ENCODE measurements at regions not wholly inside any gene's neighbourhood (a gene's known extent, or its start where the extent isn't known, plus 50 kb on each side); places are given as distances from the start of the nearest gene placed in this dataset.
"Not testable (repeated sequence)": the region's sequence is repeated elsewhere in the genome, so short reads cannot be mapped to it uniquely, and the experiment has no call there.

DNA sequence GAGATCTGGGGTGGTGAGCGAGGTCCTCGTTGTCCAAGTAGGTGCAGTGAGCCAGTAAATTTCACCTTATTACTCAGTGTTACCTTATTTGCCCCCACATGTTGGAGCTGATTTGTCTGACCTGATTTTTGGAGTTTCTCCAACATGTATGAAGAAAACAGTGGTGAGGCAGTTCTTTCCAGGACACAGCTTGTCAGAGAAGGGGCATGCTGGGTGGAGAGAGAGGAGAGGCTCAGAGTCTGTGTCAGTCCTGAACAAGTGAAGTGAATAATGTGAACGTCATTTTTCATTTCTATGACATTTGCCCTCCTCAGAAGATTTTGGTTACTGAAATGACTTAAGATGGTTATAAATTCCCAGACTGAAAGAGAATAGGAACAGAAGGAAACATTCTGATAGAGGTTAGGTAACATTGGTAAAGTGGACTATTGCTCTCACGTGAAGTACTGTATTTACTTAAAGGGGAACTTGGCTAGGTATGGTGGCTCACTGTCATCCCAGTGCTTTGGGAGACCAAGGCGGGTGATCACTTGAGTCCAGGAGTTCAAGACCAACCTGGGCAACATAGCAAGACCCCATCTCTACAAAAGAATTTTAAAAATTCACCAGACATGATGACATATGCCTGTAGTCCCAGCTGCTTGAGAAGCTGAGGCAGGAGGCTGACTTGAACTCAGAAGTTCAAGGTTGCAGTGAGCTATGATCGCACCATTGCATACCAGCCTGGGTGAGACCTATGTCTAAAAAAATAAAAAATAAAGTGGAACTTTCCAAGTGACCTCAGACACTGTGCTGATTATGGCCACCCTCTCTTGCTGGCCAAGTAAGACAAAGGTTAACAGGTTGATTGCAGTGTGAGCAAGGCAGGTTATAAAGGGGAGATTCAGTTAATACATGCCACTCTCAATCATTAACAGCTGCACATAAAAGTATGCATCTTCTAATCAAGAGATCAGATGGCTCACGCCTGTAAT is 184.3 kb downstream of the EDN1 start:
- DNase-seq (ENCODE audit: low read depth in 4 of 4, low spot score in 3 of 4) = no peak

DNA sequence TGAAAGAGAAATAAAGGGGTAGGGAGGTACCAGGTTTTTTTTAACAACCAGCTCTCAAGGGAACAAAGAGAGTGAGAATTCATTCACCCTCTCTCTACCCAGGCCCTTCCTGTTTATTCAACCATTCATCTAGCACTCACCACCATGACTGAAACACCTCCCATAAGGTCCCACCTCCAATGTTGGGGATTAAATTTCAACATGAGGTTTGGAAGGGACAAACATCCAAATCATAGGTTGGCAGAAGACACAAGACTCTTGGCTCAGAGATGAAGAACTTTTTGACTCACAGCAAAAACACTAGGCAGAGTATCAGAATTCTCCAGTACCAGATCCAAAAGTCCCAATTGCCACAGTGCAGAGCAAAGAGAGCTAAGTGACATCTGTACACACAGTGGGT is 186.3 kb downstream of the EDN1 start:
- DNase-seq (ENCODE audit: low read depth in 4 of 4, low spot score in 3 of 4) = no peak

DNA sequence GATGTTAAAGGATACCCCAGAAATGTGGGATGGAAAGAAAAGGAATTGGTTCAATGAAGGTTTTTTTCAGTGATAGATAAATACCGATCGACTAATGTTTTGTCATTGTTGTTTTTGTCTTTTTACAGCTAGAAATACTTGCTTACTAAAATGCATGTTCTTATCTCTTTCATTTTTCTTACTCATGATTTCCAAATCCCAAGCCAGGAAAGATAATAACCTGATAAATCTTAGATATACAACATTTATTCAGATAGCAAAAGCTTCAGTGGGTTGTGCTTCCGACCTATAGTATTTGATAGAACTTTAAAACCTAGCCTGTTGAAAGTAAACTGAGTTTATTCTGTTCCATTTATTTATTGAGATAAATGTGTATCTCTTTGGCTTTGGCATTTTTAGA is 187.5 kb downstream of the EDN1 start:
- DNase-seq (ENCODE audit: low read depth in 4 of 4, low spot score in 3 of 4) = no peak

DNA sequence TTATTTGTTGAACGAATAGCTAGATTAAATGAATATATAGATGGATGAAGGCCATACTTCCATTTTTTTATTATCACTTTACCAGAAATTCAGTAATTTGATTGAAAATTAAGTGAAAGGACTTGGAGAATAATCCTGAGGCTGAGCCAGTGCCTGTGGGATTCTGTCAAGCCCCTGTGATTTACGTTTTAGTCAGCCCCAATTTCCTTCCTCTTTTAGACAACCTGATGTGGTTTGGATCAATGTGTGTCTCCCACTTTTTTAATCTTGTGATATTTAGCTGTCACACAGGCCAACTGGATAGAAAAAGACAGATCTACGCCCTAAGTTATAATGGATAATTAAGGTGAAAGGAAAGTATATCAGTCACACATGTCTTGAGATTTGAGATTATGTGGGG is 188.8 kb downstream of the EDN1 start:
- DNase-seq (ENCODE audit: low read depth in 4 of 4, low spot score in 3 of 4) = no peak

DNA sequence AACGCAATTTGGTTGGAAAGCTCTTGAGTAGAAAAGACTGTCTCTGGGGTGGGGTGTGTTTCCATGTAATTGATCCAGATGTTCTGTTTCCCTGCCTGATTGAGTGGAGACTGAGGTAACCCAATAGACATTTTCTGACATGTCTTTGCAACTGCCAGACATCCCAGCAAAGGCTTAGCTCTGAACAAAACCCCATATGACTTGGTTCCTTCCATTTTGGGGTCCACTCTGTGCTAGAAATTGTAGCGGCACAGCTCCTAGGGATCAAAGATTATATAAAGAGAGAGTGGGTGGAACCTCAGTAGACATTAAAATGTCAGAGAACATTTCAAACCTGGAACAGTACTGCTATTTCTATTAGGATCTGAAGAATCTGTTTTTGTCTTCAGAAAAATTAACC is 189.3 kb downstream of the EDN1 start:
- DNase-seq (ENCODE audit: low read depth in 4 of 4, low spot score in 3 of 4) = no peak

DNA sequence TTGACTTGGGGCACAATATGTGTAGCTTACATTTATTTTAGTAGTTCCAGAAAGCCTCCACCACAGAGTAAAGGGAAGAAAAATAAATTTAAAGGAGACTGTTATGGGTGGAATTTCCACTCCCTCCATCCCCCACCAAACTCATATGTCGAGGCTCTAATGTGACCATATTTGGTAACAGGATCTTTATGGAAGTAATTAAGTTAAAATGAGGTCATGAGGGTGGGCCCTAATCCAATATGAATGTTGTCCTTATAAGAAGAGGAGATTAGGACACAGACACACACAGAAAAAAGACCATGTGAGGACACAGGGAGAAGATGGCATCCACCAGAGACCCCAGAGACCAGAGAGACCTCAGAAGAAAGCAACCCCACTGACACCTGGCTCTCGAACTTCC is 189.7 kb downstream of the EDN1 start:
- DNase-seq (ENCODE audit: low read depth in 4 of 4, low spot score in 3 of 4) = no peak

DNA sequence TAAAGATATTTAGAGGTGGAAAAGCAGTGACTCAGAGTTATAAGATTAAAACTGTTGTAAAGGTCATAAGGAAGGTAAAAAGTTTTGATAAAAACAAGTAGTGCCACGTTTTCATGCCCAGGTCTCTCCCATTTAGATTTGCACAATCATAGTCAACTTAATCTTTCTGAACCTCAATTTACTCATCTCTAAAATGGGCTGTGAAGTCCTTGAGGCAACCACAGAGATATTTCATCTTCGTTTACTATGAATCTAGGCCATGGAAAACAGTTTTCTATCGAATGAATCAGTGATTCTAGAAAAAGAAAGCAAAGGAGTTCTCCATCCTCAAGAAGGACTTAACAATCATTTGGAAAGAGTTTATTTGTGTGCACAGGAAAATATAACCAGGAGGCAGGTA is 190.2 kb downstream of the EDN1 start:
- DNase-seq (ENCODE audit: low read depth in 4 of 4, low spot score in 3 of 4) = no peak

DNA sequence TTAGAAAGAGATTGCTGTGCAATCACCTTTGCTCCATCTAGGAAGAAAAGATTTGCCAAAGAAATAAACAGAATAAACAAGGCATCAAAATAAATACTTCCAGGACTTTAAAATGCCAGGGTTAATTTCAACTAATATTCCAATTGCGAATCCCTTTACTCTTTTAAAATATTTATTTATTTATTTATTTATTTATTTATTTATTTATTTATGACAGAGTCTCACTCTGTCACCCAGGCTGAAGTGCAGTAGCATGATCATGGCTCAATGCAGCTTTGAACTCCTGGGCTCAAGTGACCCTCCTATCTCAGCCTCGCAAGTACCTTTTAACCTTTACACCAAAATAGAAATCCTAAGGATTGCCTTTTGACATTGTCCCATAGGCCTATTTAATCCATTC is 191.1 kb downstream of the EDN1 start:
- no peak for DNase-seq (ENCODE audit: low read depth in 4 of 4, low spot score in 3 of 4)

DNA sequence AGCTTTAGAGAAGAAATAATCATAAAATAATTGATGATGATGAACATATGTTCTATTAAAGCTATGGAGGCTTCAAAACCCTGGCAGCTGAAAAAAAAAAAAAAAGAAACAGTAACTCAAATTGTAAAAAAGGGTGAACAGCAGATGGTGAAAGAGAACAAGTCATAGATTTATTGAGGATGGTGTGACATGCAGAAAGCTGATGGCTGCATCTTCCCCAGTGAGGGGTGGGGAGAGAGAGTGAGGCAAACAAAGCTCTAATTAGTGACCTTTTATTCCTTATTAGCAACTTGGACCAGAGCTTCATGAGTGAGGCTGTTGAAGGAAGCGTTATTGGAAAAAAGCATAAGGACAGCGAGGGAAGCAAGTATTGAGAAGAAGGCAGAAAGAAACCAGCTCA is 191.7 kb downstream of the EDN1 start:
- DNase-seq (ENCODE audit: low read depth in 4 of 4, low spot score in 3 of 4) = no peak

DNA sequence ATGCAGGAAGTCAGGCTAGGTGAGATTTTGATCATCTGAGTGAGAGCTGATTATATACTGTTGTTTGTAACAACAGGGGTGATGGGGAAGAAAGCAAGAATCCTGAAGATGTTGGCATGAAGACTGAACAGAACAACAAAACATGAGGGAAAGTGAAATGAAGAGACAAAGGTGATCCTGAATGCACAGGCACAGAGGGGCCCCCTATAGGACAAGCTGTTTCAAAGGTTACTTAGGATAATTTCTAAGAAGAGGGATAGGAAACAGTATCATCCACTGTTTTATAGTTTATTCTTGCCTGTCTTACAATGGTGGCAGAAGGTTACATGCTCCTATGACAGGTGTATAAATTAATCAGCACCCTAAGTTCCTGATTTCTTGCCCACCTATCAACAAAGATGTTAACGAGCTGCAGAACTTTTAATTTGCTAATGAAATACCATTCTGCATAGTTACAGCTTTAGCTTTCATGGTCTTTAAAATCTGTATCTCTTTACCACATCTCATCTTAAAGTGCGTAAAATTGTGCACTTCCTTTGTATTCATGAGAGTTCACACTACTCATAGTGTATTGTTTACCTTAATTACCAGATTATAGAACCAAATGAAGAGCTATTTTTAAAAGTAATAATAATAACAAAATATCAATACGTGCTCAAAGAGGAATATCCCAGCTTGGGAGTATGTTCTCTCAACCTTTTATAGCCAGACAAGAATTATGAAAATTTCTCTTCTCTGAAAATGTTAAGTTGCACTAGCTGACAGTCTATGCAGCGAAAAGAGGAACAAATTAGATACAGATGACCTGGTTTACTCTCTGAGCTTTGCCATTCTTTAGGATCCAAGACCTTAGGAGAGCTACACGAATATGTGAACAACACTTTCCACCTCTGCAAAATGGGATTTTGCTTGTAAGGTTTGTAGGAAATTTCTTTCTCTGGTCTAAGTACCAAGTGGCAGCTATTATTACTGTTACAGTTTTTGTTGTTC is 192.5 kb downstream of the EDN1 start:
- no peak for DNase-seq (ENCODE audit: low read depth in 4 of 4, low spot score in 3 of 4)

DNA sequence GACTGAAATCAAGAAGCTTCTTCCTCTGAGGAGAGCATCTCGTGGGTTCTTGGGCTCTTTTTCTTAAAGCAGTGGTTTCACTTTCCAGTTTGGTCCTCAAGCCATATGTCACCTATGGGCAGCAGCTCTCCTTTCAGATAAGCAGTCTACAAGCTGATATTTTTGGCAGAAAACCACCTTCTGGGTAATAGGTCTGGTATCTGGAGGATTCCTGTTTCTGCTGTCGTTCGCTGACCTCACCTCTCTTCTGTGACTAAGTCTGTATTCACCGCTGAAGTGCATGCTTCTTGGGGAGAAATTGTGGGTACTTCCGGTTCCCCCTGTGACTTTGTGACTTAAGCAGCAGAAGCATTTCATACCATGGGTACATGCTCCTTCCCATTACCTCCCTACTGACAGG is 193.6 kb downstream of the EDN1 start:
- no peak for DNase-seq (ENCODE audit: low read depth in 4 of 4, low spot score in 3 of 4)

DNA sequence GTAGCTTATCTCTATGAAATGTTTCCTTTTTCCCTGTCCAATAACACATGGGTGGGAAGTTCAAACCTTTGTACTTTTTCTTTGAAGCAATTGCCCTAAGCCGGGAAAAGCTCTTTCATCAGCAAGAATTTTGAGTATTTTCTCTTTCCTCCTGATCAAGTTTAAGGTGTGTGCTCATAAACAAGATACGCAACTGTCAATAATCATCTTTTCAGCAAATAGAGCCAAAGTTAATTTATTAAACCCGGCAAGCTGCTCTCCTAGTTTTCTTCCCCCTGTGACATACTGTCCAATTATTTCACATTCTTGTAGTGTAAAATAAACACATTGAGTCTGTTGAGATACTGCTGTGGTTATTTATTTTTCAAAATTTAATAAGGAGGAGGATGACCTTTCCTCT is 194.4 kb downstream of the EDN1 start:
- no peak for DNase-seq (ENCODE audit: low read depth in 4 of 4, low spot score in 3 of 4)

DNA sequence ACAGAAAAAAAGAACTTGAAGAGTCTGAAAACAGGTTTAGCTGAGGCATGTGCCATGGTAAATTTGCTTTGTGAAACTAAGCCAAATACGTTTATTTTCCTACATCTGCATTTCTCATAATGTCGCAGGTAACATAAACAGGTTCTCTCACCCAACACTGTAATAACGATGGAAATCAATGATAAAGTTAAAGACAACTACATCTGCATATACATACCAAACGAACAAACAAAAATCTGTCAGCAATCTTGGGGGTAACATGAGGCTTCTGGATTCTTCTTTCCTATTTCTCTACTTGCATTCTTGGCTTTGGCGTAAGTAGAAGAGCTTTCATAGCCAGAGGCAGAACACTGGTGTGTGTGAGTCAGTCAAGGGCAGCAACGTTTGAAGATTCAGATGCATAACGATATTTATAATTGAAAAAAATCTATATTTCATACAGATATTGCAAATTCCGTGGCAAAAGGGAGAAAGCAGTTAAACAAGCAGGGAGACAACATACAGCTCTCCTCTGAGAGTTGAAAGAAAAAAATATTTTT is 195.1 kb downstream of the EDN1 start:
- no peak for DNase-seq (ENCODE audit: low read depth in 4 of 4, low spot score in 3 of 4)

DNA sequence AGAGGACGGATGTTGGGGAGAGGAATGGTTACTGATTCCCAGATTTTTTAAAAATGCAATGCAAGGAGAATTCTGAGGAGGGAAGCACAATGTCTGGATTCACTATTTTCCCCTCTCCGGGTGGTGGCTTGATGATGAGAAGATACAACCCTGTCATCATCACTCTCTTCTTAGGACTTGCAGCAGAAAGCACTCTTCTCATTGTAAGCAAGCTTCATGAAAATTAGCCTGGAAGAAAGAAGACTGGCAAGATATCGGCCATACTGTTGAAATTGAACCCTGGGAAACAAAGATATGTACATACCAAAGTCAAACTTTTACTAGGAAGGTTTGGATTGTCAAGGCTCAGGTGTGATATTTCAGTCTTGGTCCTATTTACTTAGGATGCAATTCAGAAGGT is 195.7 kb downstream of the EDN1 start:
- DNase-seq (ENCODE audit: low read depth in 4 of 4, low spot score in 3 of 4) = no peak

DNA sequence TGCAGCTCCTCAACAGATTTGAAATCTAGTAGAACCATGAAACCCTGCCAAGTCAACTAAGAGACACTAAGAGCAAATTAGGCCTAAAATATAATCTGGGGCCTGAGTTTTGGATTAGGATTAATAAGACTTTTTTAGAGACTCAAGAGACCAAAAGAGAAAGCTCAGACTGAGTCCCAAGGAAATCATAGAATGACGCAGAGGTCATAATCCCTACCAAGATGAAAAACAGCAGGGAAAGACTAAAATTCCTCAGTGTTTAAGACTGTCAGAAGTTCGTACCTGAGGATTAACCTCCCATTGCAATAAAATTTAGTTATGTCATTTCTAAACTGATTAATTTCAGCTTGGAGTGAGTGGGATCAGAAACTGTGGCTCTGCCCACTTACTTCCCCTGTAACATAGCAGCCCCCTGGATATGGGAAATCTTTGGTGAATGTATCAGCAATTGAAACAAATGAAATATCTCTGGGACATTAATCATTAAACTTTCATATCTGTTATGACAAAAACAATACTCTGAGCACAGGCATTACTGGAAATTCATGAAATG is 200.3 kb downstream of the EDN1 start:
- no peak for DNase-seq (ENCODE audit: low read depth in 4 of 4, low spot score in 3 of 4)

DNA sequence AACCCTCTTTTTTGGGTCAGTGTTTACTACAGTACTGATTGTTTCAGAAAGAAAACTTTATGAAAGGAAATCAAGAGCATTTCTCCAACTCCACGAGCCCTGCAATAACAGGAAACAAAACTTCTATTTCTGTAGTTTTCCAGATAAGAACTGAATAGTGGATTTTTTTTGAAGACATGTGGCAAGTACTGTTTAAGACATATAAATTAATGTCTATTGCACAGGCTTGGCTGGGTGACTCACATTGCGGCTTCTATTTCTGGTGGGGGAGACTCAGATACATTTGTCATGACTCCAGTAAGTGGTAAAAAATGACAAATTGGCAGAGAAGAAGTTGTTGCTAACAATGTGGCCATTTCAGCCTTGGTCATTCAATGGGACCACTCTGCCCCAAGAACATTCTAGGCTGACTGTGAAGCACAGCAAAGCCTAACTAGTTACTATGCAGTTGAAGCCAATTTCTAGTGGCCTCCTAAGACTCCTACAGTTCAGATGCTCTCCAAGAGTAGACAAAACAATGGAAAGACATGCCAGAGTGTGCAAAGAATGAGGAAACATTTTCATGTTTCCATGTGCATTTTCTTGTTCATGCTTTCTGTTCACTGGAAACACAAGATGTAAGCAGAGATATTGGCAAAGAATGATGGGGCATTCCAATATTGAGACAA is 200.9 kb downstream of the EDN1 start:
- DNase-seq (ENCODE audit: low read depth in 4 of 4, low spot score in 3 of 4) = peak in 2 of 4 donors; percentile 1 to 5

DNA sequence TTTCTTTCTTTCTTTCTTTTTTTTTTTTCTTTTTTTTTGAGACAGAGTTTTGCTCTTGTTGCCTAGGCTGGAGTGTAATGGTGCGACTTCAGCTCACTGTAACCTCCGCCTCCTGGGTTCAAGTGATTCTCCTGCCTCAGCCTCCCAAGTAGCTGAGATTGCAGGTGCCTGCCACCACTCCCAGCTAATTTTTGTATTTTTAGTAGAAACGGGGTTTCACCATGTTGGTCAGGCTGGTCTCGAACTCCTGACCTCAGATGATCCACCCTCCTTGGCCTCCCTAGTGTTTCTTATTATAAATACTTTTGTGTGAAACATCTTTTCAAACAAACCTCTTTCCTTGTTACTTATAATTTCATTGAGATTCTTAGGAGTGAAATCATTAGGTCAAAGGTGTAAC is 202.8 kb downstream of the EDN1 start:
- not testable (repeated sequence) for DNase-seq (ENCODE audit: low read depth in 4 of 4, low spot score in 3 of 4)

DNA sequence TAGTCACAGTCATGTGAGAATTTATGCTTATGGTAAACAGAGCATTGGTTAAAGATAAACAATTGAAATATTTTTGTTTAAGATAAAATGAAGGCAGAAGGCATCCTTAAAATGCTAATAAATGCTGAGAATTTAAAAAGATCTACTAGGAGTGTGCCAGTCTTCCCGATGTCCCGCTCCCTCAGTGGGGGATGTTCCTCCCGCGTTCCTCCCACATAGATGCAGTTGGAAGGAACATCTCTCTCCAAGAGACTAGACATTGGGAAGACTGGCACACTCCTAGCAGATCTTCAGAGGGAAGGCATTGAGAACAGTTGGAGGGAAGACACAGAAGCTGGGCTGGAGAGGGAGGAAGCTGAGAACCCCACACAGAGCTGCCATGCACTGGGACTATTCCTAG is 203.3 kb downstream of the EDN1 start:
- no peak for DNase-seq (ENCODE audit: low read depth in 4 of 4, low spot score in 3 of 4)

DNA sequence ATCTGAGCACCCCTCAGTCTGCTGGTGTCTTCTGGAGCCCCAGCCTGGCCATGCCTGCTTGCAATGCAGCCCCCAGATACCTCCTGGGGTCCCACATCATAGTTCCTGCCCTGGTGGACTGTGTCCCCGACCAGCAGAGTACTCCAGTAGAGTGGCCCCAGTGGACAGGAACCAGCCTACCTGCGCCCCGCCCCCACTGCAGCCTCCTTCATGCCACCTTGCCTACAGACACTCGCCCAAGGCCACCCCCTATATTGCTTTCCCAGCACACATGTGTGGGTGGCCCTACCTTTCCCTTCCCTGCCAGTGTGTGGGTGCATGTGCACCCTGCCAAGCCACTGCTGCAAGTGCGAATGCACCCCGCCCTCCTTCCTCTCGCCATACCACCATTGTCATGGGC is 204.0 kb downstream of the EDN1 start:
- no peak for DNase-seq (ENCODE audit: low read depth in 4 of 4, low spot score in 3 of 4)

DNA sequence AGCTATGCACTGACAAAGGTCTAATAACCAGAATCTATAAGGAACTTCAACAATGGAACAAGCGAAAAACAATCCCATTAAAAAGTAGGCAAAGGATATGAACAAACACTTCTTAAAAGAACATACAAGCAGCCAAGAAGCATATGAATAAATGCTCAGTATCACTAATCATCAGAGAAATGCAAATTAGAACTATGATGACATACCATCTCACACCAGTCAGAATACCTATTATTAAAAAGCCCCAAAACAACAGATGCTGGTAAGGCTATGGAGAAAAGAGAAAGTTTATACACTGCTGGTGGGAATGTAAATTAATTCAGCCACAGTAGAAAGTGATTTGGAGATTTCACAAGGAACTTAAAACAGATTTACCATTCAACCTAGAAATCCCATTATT is 211.8 kb downstream of the EDN1 start:
- DNase-seq (ENCODE audit: low read depth in 4 of 4, low spot score in 3 of 4) = no peak

Data from right renal pelvis (tissue), 4 donors.